ENCODE measurements at regions not wholly inside any gene's neighbourhood (a gene's known extent, or its start where the extent isn't known, plus 50 kb on each side); places are given as distances from the start of the nearest gene placed in this dataset.

GRCh38 chr4:128347930-128348660 lies 60.5 kb upstream of the PGRMC2 start:
- no peak for DNase-seq

- no peak for DNase-seq
Measured at GRCh38 chr4:128347175-128347868, 59.7 kb upstream of the PGRMC2 start.

GRCh38 chr4:128346054-128346716 lies 58.6 kb upstream of the PGRMC2 start:
- no peak for DNase-seq

GRCh38 chr4:128345650-128346049 lies 58.0 kb upstream of the PGRMC2 start:
- DNase-seq, result no peak

- no peak for DNase-seq
Measured at GRCh38 chr4:128342762-128343161, 55.1 kb upstream of the PGRMC2 start.

- no peak for DNase-seq
Measured at GRCh38 chr4:128341634-128342033, 54.0 kb upstream of the PGRMC2 start.

- DNase-seq, result no peak
Measured at GRCh38 chr4:128338634-128339355, 51.2 kb upstream of the PGRMC2 start.

- no peak for DNase-seq
Measured at GRCh38 chr4:128337863-128338262, 50.2 kb upstream of the PGRMC2 start.

Data from stimulated activated naive CD4-positive, alpha-beta T cell (primary cell).